HG03442 (cell line): ENCODE measurements at regions not wholly inside any gene's neighbourhood (a gene's known extent, or its start where the extent isn't known, plus 50 kb on each side); places are given as distances from the start of the nearest gene placed in this dataset.
"Not testable (repeated sequence)": the region's sequence is repeated elsewhere in the genome, so short reads cannot be mapped to it uniquely, and the experiment has no call there.

Experiments
- ATAC-seq: cut with Tn5 transposase; IDR thresholded peaks from one replicate; pipeline ENCODE4 v1.9.1; 2021; ENCODE audit warnings: mild to moderate bottlenecking, moderate library complexity; ENCODE audit not compliant: unreplicated experiment

DNA sequence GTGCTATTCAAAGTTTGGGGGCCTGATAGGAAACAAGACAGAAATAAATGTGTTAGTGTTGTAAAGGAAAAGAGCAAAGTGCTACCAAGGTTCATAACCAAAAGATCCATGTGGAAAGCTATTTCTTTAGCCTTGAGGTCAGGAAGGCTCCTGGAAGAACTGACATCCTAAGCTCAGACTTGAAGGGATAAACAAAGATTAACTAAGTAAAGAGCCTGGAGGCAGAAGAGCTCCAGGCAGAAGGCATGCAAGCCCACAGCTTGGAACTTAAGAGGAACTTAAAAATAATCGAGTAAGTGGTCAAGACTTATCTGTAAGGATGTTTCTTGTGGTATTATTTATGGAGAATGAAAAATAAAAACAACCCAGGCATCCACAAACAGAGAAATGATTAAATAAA is 245.0 kb upstream of the MGAT5 start:
- no peak for ATAC-seq

DNA sequence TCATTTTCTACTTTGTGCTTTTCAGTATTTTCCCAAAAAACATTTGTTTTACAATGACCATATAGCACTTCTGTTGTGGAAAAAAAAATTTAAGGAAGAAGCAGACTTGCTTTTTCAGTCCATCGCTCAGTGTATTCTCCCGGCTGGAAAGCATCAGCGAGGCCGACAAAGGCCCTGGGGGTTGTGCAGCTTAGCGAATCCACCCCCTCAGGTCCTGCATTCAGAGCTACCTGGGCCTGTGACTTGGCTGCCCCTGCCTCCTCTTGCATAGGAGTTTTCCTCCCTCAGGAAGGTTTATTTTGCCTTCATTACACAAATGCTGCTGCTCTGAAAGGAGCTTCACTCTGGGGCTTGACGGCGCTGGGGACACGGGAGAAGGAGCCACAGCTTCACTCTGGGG is 244.4 kb upstream of the MGAT5 start:
- no peak for ATAC-seq

DNA sequence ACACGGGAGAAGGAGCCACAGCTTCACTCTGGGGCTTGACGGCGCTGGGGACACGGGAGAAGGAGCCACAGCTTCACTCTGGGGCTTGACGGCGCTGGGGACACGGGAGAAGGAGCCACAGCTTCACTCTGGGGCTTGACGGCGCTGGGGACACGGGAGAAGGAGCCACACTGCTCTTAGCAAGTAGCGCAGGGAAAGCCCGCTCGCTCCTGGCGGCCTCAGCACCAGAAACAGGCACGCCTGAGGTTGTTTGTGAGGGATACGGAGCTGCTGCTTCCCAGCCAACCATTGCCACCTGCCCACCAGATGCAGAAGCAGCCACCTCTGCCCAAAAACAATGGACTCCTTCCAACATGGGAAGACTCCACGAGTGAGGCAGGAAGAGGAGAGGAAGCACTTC is 244.0 kb upstream of the MGAT5 start:
- not testable (repeated sequence) for ATAC-seq

DNA sequence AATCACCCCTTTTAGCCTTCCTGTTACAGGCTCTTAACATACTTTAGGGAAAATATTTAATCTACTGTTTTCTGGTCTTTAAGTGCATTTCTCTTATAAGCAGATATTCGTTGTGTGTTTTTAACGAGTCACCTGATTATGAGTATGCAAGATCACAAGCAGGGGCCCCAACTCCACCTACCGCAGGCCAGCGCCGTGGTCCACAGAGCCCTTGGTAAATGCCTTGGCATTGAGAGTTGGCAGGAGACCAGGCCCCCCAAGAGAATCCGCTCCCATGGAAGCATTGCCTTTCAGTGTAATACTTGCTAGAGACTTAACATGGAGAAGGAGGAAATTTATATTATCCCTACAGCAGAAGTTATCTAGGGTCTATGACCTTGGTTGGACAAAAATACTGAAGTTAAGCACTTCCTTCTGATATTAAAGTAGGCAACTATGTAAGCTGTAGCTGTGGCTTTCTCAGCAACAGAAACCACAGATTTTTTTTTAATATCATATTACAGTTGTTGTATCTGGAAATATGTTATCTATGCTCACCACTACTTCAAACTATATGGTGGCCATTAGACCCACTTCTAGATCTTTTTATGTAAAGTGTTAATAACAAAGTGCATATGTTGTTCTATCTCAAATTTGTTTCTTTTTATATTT is 241.8 kb upstream of the MGAT5 start:
- no peak for ATAC-seq

DNA sequence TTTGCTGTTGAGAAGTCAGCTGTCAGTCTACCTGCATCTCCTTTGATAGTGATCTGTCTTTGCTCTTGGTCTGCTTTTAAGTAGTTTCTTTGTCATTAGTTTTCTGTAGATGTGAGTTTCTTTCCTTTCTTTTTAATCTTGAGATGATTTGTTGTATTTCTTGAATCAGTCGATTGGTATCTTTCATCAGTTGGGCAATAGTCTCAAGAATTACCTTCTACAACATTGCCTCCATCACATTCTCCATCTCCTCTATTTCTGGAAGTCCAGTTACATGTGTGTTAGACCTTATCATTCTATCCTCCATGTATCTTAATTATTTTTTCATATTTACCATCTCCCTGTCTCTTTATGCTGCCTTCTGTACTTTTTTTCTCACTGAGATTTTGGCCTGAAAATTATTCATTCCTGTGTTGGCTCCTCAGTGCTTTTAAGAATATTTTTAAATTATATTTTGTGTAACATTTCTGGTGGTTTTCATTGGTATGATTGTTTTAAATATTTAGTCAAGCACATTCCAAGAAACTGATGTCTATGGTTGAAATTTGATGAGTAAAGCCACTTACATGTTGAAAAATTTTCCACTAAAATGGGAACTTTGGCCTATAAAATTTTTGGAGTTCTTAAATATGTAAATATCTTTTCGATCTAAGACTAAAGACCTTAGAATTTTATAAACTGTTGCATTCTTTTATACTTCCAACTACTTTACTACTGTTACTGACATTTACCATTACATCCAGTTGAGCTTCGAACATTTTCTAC is 239.5 kb upstream of the MGAT5 start:
- no peak for ATAC-seq

DNA sequence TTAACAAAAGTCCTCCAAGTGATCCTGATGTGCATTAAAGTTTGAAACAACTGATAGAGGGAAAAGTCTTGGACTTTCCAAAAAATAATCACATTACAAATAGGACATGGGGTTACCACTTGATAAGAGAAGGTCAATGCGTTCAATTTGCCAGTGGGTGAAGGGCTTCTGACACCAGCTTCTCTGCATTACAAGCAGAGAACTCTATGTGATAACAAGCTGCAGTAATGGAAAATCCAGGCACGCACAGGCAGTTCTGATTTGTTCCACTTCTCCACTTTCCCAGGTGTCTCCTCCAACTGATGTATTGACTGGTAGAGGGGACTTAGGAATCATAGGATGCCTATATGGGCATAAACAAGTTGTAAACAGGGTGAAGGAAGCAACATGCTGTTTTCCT is 234.0 kb upstream of the MGAT5 start:
- ATAC-seq: no peak

DNA sequence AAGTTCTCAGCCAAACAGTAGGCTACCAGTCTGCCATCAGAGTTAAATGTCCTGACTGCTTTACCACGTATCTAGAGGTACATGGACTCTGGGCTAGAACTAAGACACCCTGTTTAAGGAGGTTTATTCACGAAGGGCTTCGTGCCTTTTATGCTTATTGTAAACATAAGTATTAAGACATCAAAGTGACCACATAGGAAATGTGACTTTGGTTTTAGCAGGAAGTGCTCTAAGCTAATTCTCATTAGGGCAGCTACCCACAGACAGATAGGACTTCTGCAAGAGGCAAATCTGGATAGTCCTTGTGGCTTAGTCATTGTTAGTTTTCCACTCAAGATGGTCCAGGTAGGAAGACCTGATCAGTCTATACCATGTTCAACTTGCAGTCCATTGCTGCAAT is 233.3 kb upstream of the MGAT5 start:
- ATAC-seq: peak; percentile 27

GRCh38 chr2:134021830-134022524 is 231.9 kb upstream of the MGAT5 start:
- peak; percentile 96 for ATAC-seq

GRCh38 chr2:134023854-134024253 is 230.0 kb upstream of the MGAT5 start:
- ATAC-seq: no peak

- ATAC-seq: no peak
These were observed 225.9 kb upstream of the MGAT5 start for GRCh38 chr2:134027980-134028379.

- no peak for ATAC-seq
These were observed 224.5 kb upstream of the MGAT5 start for GRCh38 chr2:134029418-134029817.

GRCh38 chr2:134031539-134031938 is 222.3 kb upstream of the MGAT5 start:
- no peak for ATAC-seq

GRCh38 chr2:134035605-134036370 is 218.1 kb upstream of the MGAT5 start:
- no peak for ATAC-seq

GRCh38 chr2:134039912-134040581 is 213.8 kb upstream of the MGAT5 start:
- peak; percentile 68 for ATAC-seq

DNA sequence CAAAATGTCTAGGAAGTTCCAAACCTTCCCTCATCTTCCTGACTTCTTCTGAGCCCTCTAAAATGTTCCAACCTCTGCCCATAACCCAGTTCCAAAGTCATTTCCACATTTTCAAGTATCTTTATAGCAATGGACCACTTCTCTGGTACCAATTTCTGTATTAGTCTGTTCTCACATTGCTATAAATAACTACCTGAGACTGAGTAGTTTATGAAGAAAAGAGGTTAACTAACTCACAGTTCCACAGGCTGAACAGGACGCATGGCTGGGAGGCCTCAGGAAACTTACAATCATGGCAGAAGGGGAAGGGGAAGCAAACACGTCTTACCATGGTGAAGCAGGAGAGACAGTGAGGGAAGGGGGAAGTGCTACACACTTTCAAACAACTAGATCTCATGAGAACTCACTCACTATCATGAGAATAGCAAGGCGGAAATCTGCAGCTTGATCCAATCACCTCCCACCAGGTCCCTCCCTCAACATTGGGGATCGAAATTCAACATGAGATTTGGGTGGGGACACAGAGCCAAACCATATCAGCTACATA is 213.2 kb upstream of the MGAT5 start:
- peak; percentile 28 for ATAC-seq

GRCh38 chr2:134041877-134042276 is 212.0 kb upstream of the MGAT5 start:
- no peak for ATAC-seq

DNA sequence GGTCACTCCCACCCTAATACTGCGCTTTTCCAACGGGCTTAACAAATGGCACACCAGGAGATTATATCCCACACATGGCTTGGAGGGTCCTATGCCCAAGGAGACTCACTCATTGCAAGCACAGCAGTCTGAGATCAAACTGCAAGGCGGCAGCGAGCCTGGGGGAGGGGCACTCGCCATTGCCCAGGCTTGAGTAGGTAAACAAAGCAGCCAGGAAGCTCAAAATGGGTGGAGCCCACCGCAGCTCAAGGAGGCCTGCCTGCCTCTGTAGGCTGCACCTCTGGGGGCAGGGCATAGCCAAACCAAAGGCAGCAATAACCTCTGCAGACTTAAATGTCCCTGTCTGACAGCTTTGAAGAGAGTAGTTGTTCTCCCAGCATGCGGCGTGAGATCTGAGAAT is 210.8 kb upstream of the MGAT5 start:
- not testable (repeated sequence) for ATAC-seq

DNA sequence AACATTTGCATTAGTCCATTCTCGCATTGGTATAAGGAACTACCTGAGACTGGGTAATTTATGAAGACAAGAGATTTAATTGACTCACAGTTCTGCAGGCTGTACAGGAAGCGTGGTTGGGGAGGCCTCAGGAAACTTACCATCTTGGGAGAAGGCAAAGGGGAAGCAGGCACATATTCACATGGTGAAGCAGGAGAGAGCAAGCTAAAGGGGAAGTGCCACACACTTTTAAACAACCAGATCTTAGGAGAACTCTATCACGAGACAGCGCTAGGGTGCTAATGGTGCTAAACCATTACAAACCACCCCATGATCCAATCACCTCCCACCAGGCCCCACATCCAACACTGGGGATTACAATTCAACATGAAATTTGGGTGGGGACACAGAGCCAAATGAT is 201.7 kb upstream of the MGAT5 start:
- no peak for ATAC-seq

DNA sequence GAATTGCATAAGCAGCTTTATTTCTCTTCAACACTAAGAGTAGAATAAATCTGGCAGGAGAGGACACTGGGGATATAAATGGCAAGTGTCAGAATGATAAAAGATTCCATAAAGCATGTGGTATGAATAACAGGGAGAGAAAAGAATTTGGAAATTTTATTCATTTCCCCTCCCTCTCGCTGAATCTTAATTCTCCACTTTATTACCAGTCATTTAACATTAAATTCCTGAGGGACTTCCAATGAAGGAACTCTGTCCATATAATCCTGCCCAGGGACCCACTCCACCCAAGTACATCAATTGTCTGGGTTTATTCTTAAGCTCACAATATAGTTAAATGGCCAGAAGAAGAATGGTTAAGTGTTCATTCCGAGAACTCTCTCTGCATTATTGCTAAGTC is 197.7 kb upstream of the MGAT5 start:
- ATAC-seq: no peak

GRCh38 chr2:134061066-134061465 is 192.8 kb upstream of the MGAT5 start:
- ATAC-seq: not testable (repeated sequence)
